ENCODE measurements at regions not wholly inside any gene's neighbourhood (a gene's known extent, or its start where the extent isn't known, plus 50 kb on each side); places are given as distances from the start of the nearest gene placed in this dataset.

DNA sequence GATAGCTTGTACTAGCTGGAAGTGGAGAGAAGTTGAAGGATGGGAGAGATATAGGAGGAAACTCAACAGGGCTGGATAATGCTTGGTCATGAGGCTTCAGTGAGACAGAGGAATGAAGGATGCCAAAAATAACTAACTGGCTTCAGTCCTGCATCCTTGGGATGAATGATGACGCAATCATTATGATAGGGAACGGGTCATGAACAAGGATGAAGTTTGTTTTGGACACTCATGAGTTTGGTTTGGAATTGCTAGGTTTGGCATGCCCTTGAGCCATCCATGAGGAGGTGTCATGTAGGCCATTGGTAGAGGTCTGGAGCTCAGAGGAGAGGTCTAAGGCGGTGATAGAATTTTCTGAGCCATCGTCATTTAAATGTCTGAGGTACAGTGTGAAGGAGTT is 160.0 kb upstream of the NHS start:
- Histone ChIP-seq H3K36me3 (ENCODE audit: control insufficient read depth in 1 of 2, insufficient read depth in 2 of 2, low read length in 2 of 2) (no peaks in the 10 kb centered on the region), H3K27me3 (ENCODE audit: insufficient read depth, low read length) (no peaks in the 10 kb centered on the region), H4K20me1 (ENCODE audit: insufficient read depth) (no peaks in the 10 kb centered on the region), H2AFZ (ENCODE audit: low read depth, low read length, poor library complexity, severe bottlenecking) (no peak overlapping the region), H3K79me2 (ENCODE audit: insufficient read depth, low read length) (no peaks in the 10 kb centered on the region), H3K27ac (ENCODE audit: low read depth, low read length) (no peak overlapping the region), H3K9me2 (ENCODE audit: insufficient read depth) (no peaks in the 10 kb centered on the region), H3K4me3 (replicated peaks in 1 of 2; ENCODE audit: low read depth in 1 of 2, low read length in 2 of 2) (no peak overlapping the region), H3K4me1 (ENCODE audit: control insufficient read depth in 1 of 2, insufficient read depth in 2 of 2, low read length in 2 of 2) (no peaks in the 10 kb centered on the region), H3K9me3 (ENCODE audit: control insufficient read depth in 1 of 2, insufficient read depth in 1 of 2, low read depth in 1 of 2, low read length in 2 of 2) (no peaks in the 10 kb centered on the region), H3K9ac (ENCODE audit: low read length) (no peak overlapping the region), H3K4me2 (ENCODE audit: low read length) (no peak overlapping the region)
- ATAC-seq = no peak
- ChIA-PET RAD21 (ENCODE audit: low non-redundant PET in 1 of 2, low total read pairs in 2 of 2, uncharacterized antibody in 2 of 2, unreplicated experiment in 2 of 2) (no interaction called here), POLR2A (no interaction called here), CTCF (no interaction called here)
- BruUV-seq (replicated peaks) = no TSS peak
- intact Hi-C loops (cut with micrococcal nuclease) = no loop called here
- TF ChIP-seq, protein P1, sequence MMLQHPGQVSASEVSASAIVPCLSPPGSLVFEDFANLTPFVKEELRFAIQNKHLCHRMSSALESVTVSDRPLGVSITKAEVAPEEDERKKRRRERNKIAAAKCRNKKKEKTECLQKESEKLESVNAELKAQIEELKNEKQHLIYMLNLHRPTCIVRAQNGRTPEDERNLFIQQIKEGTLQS (IDR thresholded peaks at IDR 0.05) = no peak
- no peak for TF ChIP-seq POLR2A (IDR thresholded peaks at IDR 0.05; ENCODE audit: borderline replicate concordance, extremely low read depth, insufficient read depth, insufficient read length)
- TF ChIP-seq, protein P2, sequence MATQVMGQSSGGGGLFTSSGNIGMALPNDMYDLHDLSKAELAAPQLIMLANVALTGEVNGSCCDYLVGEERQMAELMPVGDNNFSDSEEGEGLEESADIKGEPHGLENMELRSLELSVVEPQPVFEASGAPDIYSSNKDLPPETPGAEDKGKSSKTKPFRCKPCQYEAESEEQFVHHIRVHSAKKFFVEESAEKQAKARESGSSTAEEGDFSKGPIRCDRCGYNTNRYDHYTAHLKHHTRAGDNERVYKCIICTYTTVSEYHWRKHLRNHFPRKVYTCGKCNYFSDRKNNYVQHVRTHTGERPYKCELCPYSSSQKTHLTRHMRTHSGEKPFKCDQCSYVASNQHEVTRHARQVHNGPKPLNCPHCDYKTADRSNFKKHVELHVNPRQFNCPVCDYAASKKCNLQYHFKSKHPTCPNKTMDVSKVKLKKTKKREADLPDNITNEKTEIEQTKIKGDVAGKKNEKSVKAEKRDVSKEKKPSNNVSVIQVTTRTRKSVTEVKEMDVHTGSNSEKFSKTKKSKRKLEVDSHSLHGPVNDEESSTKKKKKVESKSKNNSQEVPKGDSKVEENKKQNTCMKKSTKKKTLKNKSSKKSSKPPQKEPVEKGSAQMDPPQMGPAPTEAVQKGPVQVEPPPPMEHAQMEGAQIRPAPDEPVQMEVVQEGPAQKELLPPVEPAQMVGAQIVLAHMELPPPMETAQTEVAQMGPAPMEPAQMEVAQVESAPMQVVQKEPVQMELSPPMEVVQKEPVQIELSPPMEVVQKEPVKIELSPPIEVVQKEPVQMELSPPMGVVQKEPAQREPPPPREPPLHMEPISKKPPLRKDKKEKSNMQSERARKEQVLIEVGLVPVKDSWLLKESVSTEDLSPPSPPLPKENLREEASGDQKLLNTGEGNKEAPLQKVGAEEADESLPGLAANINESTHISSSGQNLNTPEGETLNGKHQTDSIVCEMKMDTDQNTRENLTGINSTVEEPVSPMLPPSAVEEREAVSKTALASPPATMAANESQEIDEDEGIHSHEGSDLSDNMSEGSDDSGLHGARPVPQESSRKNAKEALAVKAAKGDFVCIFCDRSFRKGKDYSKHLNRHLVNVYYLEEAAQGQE (IDR thresholded peaks at IDR 0.05; ENCODE audit: low read depth) = no peak
- TF ChIP-seq, protein P3, sequence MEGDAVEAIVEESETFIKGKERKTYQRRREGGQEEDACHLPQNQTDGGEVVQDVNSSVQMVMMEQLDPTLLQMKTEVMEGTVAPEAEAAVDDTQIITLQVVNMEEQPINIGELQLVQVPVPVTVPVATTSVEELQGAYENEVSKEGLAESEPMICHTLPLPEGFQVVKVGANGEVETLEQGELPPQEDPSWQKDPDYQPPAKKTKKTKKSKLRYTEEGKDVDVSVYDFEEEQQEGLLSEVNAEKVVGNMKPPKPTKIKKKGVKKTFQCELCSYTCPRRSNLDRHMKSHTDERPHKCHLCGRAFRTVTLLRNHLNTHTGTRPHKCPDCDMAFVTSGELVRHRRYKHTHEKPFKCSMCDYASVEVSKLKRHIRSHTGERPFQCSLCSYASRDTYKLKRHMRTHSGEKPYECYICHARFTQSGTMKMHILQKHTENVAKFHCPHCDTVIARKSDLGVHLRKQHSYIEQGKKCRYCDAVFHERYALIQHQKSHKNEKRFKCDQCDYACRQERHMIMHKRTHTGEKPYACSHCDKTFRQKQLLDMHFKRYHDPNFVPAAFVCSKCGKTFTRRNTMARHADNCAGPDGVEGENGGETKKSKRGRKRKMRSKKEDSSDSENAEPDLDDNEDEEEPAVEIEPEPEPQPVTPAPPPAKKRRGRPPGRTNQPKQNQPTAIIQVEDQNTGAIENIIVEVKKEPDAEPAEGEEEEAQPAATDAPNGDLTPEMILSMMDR (IDR thresholded peaks at IDR 0.05 in 2 of 3, conservative IDR thresholded peaks at IDR 0.05 in 1 of 3; ENCODE audit: borderline replicate concordance in 1 of 3, insufficient read depth in 1 of 3, low read depth in 2 of 3, low read length in 2 of 3) = no peak
- no peak for TF ChIP-seq JUND (IDR thresholded peaks at IDR 0.05)
- no peak for TF ChIP-seq SIN3A (IDR thresholded peaks at IDR 0.05; ENCODE audit: low read depth)
- no peak for TF ChIP-seq SRF (IDR thresholded peaks at IDR 0.05; ENCODE audit: low read depth)
- TF ChIP-seq, protein P4, sequence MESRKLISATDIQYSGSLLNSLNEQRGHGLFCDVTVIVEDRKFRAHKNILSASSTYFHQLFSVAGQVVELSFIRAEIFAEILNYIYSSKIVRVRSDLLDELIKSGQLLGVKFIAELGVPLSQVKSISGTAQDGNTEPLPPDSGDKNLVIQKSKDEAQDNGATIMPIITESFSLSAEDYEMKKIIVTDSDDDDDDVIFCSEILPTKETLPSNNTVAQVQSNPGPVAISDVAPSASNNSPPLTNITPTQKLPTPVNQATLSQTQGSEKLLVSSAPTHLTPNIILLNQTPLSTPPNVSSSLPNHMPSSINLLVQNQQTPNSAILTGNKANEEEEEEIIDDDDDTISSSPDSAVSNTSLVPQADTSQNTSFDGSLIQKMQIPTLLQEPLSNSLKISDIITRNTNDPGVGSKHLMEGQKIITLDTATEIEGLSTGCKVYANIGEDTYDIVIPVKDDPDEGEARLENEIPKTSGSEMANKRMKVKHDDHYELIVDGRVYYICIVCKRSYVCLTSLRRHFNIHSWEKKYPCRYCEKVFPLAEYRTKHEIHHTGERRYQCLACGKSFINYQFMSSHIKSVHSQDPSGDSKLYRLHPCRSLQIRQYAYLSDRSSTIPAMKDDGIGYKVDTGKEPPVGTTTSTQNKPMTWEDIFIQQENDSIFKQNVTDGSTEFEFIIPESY (IDR thresholded peaks at IDR 0.05; ENCODE audit: extremely low read depth, insufficient replicate concordance, low read length) = no peak
- no peak for TF ChIP-seq ELF1 (IDR thresholded peaks at IDR 0.05; ENCODE audit: borderline replicate concordance, low read depth)
- no peak for TF ChIP-seq SP1 (IDR thresholded peaks at IDR 0.05; ENCODE audit: low read depth)
- DNase-seq (ENCODE audit: low read depth, low spot score) = no peak
